IMR-90 (cell line): ENCODE measurements at regions not wholly inside any gene's neighbourhood (a gene's known extent, or its start where the extent isn't known, plus 50 kb on each side); places are given as distances from the start of the nearest gene placed in this dataset.

Experiments
- ATAC-seq: fragments of 200-7000 bp; cut with Tn5 transposase; 2 replicates; pipeline ENCODE4 v1.9.1; 2020; ENCODE audit warnings: low read depth, mild to moderate bottlenecking, moderate library complexity
- BruUV-seq: library from RNA; stranded (reverse); fragments of 400-500 nt; replicated peaks from 2 replicates; lab custom pipeline; 2021; lab: Mats Ljungman, UMichigan
- CTCF ChIA-PET: fragments of 300-600 bp; formaldehyde crosslinking; extraction: SDS; loops from one replicate; lab custom pipeline; 2021; ENCODE audit warnings: antibody characterized with exemption; lab: Yijun Ruan, JAX
- POLR2A ChIA-PET: fragments of 300-600 bp; sonication (Branson Sonifier 250); formaldehyde crosslinking; loops from one replicate; lab custom pipeline; 2022; ENCODE audit warnings: antibody characterized with exemption; ENCODE audit not compliant: unreplicated experiment; lab: Charles Lee
- DNase-seq: peaks from one replicate; pipeline ENCODE4 v3.0.0; 2013
- H2AFZ ChIP-seq: replicated peaks from 2 replicates; pipeline ENCODE3; 2013; ENCODE audit warnings: low read length, mild to moderate bottlenecking; ENCODE audit not compliant: poor library complexity
- H2AK5ac ChIP-seq: 2 replicates; pipeline ENCODE4 v1.6.1; 2013; ENCODE audit warnings: low read depth, low read length, inconsistent platforms
- H2AK9ac ChIP-seq: replicated peaks from 2 replicates; pipeline ENCODE3; 2013; ENCODE audit warnings: mild to moderate bottlenecking, low read depth, low read length, moderate library complexity; ENCODE audit not compliant: poor library complexity
- H2BK120ac ChIP-seq: 2 replicates; pipeline ENCODE4 v1.6.1; 2013; ENCODE audit warnings: low read depth, low read length, inconsistent platforms
- H2BK15ac ChIP-seq: 3 replicates; pipeline ENCODE4 v1.6.1; 2013; ENCODE audit warnings: low read depth, low read length, inconsistent platforms
- H2BK20ac ChIP-seq: 2 replicates; pipeline ENCODE4 v1.6.1; 2013; ENCODE audit warnings: low read depth, mild to moderate bottlenecking, inconsistent platforms, low read length, moderate library complexity
- H2BK5ac ChIP-seq: 2 replicates; pipeline ENCODE4 v1.6.1; 2013; ENCODE audit warnings: mild to moderate bottlenecking, low read depth, low read length, inconsistent platforms; ENCODE audit not compliant: poor library complexity, severe bottlenecking
- H3K14ac ChIP-seq: replicated peaks from 2 replicates; pipeline ENCODE4 v1.6.1; 2013; ENCODE audit warnings: low read depth, low read length, inconsistent platforms
- H3K18ac ChIP-seq: 2 replicates; pipeline ENCODE4 v1.6.1; 2013; ENCODE audit warnings: low read depth, low read length, control low read depth
- H3K23ac ChIP-seq: 2 replicates; pipeline ENCODE4 v1.6.1; 2013; ENCODE audit warnings: low read depth, low read length, inconsistent platforms
- H3K27ac ChIP-seq: 2 replicates; pipeline ENCODE4 v1.5.1; 2013; ENCODE audit warnings: mild to moderate bottlenecking, control low read depth, low read length; ENCODE audit not compliant: insufficient read depth
- H3K27me3 ChIP-seq: 2 replicates; pipeline ENCODE4 v1.6.1; 2013; ENCODE audit warnings: low read length; ENCODE audit not compliant: control insufficient read depth, insufficient read depth
- H3K36me3 ChIP-seq: 2 replicates; pipeline ENCODE4 v1.6.1; 2013; ENCODE audit warnings: low read length, mixed read lengths; ENCODE audit not compliant: control insufficient read depth, insufficient read depth
- H3K4ac ChIP-seq: 2 replicates; pipeline ENCODE4 v1.6.1; 2013; ENCODE audit warnings: low read depth, low read length, inconsistent platforms
- H3K4me1 ChIP-seq: 2 replicates; pipeline ENCODE4 v1.6.1; 2013; ENCODE audit warnings: low read length, mixed read lengths; ENCODE audit not compliant: control insufficient read depth, insufficient read depth
- H3K4me2 ChIP-seq: 2 replicates; pipeline ENCODE4 v1.6.1; 2013; ENCODE audit warnings: low read depth, mild to moderate bottlenecking, control low read depth, low read length, moderate library complexity
- H3K4me3 ChIP-seq: 2 replicates; pipeline ENCODE4 v1.5.1; 2013; ENCODE audit warnings: low read depth, mild to moderate bottlenecking, control low read depth, low read length, moderate library complexity; ENCODE audit not compliant: insufficient read depth
- H3K56ac ChIP-seq: 2 replicates; pipeline ENCODE4 v1.6.1; 2013; ENCODE audit warnings: low read length, inconsistent platforms; ENCODE audit not compliant: insufficient read depth; ENCODE audit errors: extremely low read depth
- H3K79me1 ChIP-seq, 2 experiments: 2 replicates each; pipeline ENCODE4 v1.6.1; 2013; ENCODE audit warnings: low read length in 2 of 2, inconsistent platforms in 1 of 2, low read depth in 1 of 2
- H3K9ac ChIP-seq: 2 replicates; pipeline ENCODE4 v1.6.1; 2013; ENCODE audit warnings: low read depth, low read length, control low read depth
- H3K9me1 ChIP-seq: 2 replicates; pipeline ENCODE4 v1.6.1; 2013; ENCODE audit warnings: low read length, inconsistent platforms; ENCODE audit not compliant: insufficient read depth
- H3K9me3 ChIP-seq: 2 replicates; pipeline ENCODE4 v1.6.1; 2013; ENCODE audit warnings: low read length; ENCODE audit not compliant: control insufficient read depth, insufficient read depth
- H4K20me1 ChIP-seq: 2 replicates; pipeline ENCODE4 v1.6.1; 2013; ENCODE audit warnings: low read length, inconsistent platforms; ENCODE audit not compliant: insufficient read depth
- H4K5ac ChIP-seq: 2 replicates; pipeline ENCODE4 v1.6.1; 2013; ENCODE audit warnings: mild to moderate bottlenecking, low read depth, low read length, control low read depth
- H4K8ac ChIP-seq, 2 experiments: 2 replicates each; pipeline ENCODE4 v1.6.1; 2013; ENCODE audit warnings: low read depth in 2 of 2, low read length in 2 of 2, control low read depth in 1 of 2, inconsistent platforms in 1 of 2
- H4K91ac ChIP-seq: 2 replicates; pipeline ENCODE4 v1.6.1; 2013; ENCODE audit warnings: low read depth, low read length, inconsistent platforms; ENCODE audit not compliant: insufficient read depth
- BHLHE40 ChIP-seq: fragments of 150-350 bp; IDR thresholded peaks from 2 replicates; pipeline ENCODE4 v1.6.1; 2016; ENCODE audit warnings: mild to moderate bottlenecking, low read depth, low read length
- CTCF ChIP-seq: conservative IDR thresholded peaks from 2 replicates; pipeline ENCODE4 v1.5.1; 2012; ENCODE audit warnings: mild to moderate bottlenecking, low read depth, low read length, improper control_type of control experiment
- MAFK ChIP-seq: IDR thresholded peaks from 2 replicates; pipeline ENCODE4 v1.6.1; 2012; ENCODE audit warnings: low read depth, low read length, improper control_type of control experiment
- MAZ ChIP-seq: IDR thresholded peaks from 2 replicates; pipeline ENCODE4 v1.6.1; 2012; ENCODE audit warnings: low read depth, mild to moderate bottlenecking, low read length, improper control_type of control experiment, moderate library complexity, borderline replicate concordance
- NFE2L2 ChIP-seq: fragments of 150-350 bp; IDR thresholded peaks from 2 replicates; pipeline ENCODE4 v1.6.1; 2016; ENCODE audit warnings: low read depth, mild to moderate bottlenecking, low read length
- RAD21 ChIP-seq: IDR thresholded peaks from 2 replicates; pipeline ENCODE4 v1.6.1; 2012; ENCODE audit warnings: low read length, improper control_type of control experiment
- RCOR1 ChIP-seq: IDR thresholded peaks from 2 replicates; pipeline ENCODE4 v1.6.1; 2012; ENCODE audit warnings: mild to moderate bottlenecking, low read length, improper control_type of control experiment; ENCODE audit not compliant: insufficient replicate concordance
- RFX5 ChIP-seq: IDR thresholded peaks from 2 replicates; pipeline ENCODE4 v1.8.0; 2012; ENCODE audit warnings: low read depth, mild to moderate bottlenecking, low read length, moderate library complexity
- SMC3 ChIP-seq: fragments of 150-350 bp; IDR thresholded peaks from 2 replicates; pipeline ENCODE4 v1.6.1; 2016; ENCODE audit warnings: low read depth, mild to moderate bottlenecking, antibody characterized with exemption, low read length, moderate library complexity
- WGBS, 2 experiments: methylation state at CpG; one replicate each; pipeline versions ENCODE4 v1.1.5 to v1.1.7; 2013; ENCODE audit warnings: missing lambda C conversion rate in 2 of 2; ENCODE audit not compliant: insufficient read length in 1 of 2; ENCODE audit errors: extremely low coverage in 2 of 2; 5-methylcytosine and 5-hydroxymethylcytosine counted together
- dilution Hi-C: fragments of 300-500 bp; cut with HindIII; formaldehyde crosslinking; loops from one replicate; pipeline ENCODE4 v1.14.3; 2018; ENCODE audit warnings: low sequenced_read_pairs; ENCODE audit not compliant: unreplicated experiment
- in situ Hi-C: fragments of 300-500 bp; cut with MboI; formaldehyde crosslinking; loops from 3 replicates; pipeline ENCODE4 v1.14.3; 2019; ENCODE audit warnings: low sequenced_read_pairs, inconsistent platforms, mixed read lengths
- intact Hi-C: fragments of 100-400 bp; cut with micrococcal nuclease; formaldehyde crosslinking; loops from 2 replicates; pipeline ENCODE4 v1.10.0; 2022

- no peak overlapping the region for H3K56ac ChIP-seq
- H2BK20ac ChIP-seq = no peak overlapping the region
- H3K79me1 ChIP-seq = no peaks in the 10 kb centered on the region
- H4K20me1 ChIP-seq = no peaks in the 10 kb centered on the region
- no peak overlapping the region for H2BK120ac ChIP-seq
- ATAC-seq = no peak
- no peak overlapping the region for H3K27ac ChIP-seq
- no peak overlapping the region for H2BK5ac ChIP-seq
- DNase-seq = no peak
- H4K8ac ChIP-seq = no peak overlapping the region
- ChIA-PET POLR2A (no interaction called here), CTCF (no interaction called here)
- in situ Hi-C loops = no loop called here
- H3K14ac ChIP-seq = no peak overlapping the region
- H4K5ac ChIP-seq = no peak overlapping the region
- H2AFZ ChIP-seq = no peak overlapping the region
- H3K27me3 ChIP-seq = no peaks in the 10 kb centered on the region; the same call in 1 of the 2 replicates
- no peak overlapping the region for H3K4me2 ChIP-seq
- H3K9ac ChIP-seq = no peak overlapping the region
- no peak overlapping the region for H3K18ac ChIP-seq
- H3K9me3 ChIP-seq = no peaks in the 10 kb centered on the region
- intact Hi-C loops = no loop called here
- no peak overlapping the region for H2AK9ac ChIP-seq
- H3K4me1 ChIP-seq = no peaks in the 10 kb centered on the region
- H3K36me3 ChIP-seq = no peaks in the 10 kb centered on the region
- H4K91ac ChIP-seq = no peak overlapping the region
- no peak overlapping the region for H2AK5ac ChIP-seq
- BruUV-seq = no TSS peak
- no peak overlapping the region for H3K23ac ChIP-seq
- no peaks in the 10 kb centered on the region for H3K9me1 ChIP-seq
- no peak overlapping the region for H3K4me3 ChIP-seq
- no CpG with 5 or more reads among the region's 1 CpG for WGBS, 2 experiments
- TF ChIP-seq RAD21 (no peak), CTCF (no peak), MAZ (no peak), MAFK (no peak), BHLHE40 (no peak), NFE2L2 (no peak), RCOR1 (no peak), SMC3 (no peak), RFX5 (no peak)
- dilution Hi-C loops = no loop called here
- H2BK15ac ChIP-seq = no peak overlapping the region
- no peak overlapping the region for H3K4ac ChIP-seq
Measured at GRCh38 chr10:78286186-78286585, 252.5 kb downstream of the RPS24 start.
